ENCODE measurements at regions not wholly inside any gene's neighbourhood (a gene's known extent, or its start where the extent isn't known, plus 50 kb on each side); places are given as distances from the start of the nearest gene placed in this dataset.

DNA sequence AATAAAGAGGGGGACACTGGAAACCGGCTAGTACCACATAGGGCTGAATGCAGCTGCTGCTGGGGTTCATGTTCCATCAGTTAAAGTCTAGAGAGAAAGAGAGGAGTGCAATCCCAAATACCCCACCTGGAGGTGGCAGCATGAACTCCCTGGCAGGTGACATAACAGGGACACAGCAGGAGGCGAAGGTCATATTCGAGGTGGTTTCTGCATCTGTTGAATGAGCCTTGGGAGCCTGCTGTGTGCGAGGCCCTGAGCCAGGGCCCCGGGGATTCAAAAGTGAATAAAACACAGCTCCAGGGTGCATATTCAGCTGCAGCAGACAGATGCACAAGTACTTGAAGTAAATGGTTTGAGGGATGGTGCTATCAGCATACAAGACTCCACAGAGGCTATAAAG, 456.8 kb downstream of the SETD4 start:
- BruUV-seq (replicated peaks): no TSS peak
- H3K27me3 ChIP-seq (ENCODE audit: control insufficient read depth, insufficient read depth, low read length): peaks cover 7% of the 10 kb centered on the region
- intact Hi-C loops (cut with micrococcal nuclease; ENCODE audit: unreplicated experiment) (no loop called here), in situ Hi-C loops (cut with HindIII; ENCODE audit: low pct_unique_long_range_greater_than_20kb, low sequenced_read_pairs) (no loop called here)
- TF ChIP-seq SIN3A (IDR thresholded peaks at IDR 0.05; ENCODE audit: borderline replicate concordance, insufficient read depth, low read depth, low read length): no peak
- TF ChIP-seq, protein P1, sequence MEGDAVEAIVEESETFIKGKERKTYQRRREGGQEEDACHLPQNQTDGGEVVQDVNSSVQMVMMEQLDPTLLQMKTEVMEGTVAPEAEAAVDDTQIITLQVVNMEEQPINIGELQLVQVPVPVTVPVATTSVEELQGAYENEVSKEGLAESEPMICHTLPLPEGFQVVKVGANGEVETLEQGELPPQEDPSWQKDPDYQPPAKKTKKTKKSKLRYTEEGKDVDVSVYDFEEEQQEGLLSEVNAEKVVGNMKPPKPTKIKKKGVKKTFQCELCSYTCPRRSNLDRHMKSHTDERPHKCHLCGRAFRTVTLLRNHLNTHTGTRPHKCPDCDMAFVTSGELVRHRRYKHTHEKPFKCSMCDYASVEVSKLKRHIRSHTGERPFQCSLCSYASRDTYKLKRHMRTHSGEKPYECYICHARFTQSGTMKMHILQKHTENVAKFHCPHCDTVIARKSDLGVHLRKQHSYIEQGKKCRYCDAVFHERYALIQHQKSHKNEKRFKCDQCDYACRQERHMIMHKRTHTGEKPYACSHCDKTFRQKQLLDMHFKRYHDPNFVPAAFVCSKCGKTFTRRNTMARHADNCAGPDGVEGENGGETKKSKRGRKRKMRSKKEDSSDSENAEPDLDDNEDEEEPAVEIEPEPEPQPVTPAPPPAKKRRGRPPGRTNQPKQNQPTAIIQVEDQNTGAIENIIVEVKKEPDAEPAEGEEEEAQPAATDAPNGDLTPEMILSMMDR (IDR thresholded peaks at IDR 0.05): no peak
- no peaks in the 10 kb centered on the region; the same call in 1 of the 2 replicates for H3K36me3 ChIP-seq (ENCODE audit: control insufficient read depth, insufficient read depth, low read length)
- no peaks in the 10 kb centered on the region for H3K4me1 ChIP-seq (ENCODE audit: control insufficient read depth, insufficient read depth, low read length)
- CTCF ChIA-PET: no interaction called here
- H3K9me3 ChIP-seq (ENCODE audit: control insufficient read depth, insufficient read depth, low read depth, low read length): no peaks in the 10 kb centered on the region
- ATAC-seq: no peak
- POLR2A ChIA-PET: no interaction called here
- no peak overlapping the region for H3K27ac ChIP-seq (ENCODE audit: low read length)
- no peak overlapping the region for H3K4me3 ChIP-seq (ENCODE audit: low read depth in 2 of 2, low read length in 2 of 2)
- DNase-seq (ENCODE audit: low read depth, low spot score): no peak

DNA sequence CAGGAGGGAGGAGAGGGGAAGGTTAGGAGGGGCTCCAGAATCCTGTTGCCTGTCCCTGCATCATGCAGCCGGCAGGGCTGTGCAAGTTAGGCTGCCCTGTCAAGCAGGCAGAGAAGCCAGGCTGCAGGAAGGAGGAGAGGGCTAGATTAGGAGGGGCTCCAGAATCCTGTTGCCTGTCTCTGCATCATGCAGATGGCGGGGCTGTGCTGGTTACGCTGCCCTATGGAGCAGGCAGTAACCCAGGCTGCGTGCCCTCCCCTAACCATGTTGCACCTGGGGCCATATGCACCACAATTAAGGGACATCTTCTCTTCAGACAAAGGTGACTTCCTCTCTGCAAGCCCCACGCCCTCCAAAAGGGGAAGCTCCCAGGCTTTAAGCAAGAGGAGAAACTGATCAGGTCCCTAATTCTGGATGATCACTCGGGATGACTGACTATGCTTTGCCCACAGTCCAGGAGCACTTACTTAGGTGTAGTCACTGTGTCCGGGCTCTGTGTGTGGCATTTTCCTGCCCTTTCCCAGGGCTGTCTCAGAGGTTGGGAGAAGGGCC, 457.4 kb downstream of the SETD4 start:
- BruUV-seq (replicated peaks): no TSS peak
- no peaks in the 10 kb centered on the region; the same call in 1 of the 2 replicates for H3K36me3 ChIP-seq (ENCODE audit: control insufficient read depth, insufficient read depth, low read length)
- no peak overlapping the region for H3K4me3 ChIP-seq (ENCODE audit: low read depth in 2 of 2, low read length in 2 of 2)
- no peak overlapping the region for H3K27ac ChIP-seq (ENCODE audit: low read length)
- H3K9me3 ChIP-seq (ENCODE audit: control insufficient read depth, insufficient read depth, low read depth, low read length): no peaks in the 10 kb centered on the region
- in situ Hi-C loops (cut with HindIII; ENCODE audit: low pct_unique_long_range_greater_than_20kb, low sequenced_read_pairs): no loop called here
- ChIA-PET CTCF (no interaction called here), POLR2A (no interaction called here)
- H3K27me3 ChIP-seq (ENCODE audit: control insufficient read depth, insufficient read depth, low read length): peaks cover 7% of the 10 kb centered on the region
- ATAC-seq (no peak), DNase-seq (ENCODE audit: low read depth, low spot score) (no peak)
- no peaks in the 10 kb centered on the region for H3K4me1 ChIP-seq (ENCODE audit: control insufficient read depth, insufficient read depth, low read length)
- TF ChIP-seq, protein P2, sequence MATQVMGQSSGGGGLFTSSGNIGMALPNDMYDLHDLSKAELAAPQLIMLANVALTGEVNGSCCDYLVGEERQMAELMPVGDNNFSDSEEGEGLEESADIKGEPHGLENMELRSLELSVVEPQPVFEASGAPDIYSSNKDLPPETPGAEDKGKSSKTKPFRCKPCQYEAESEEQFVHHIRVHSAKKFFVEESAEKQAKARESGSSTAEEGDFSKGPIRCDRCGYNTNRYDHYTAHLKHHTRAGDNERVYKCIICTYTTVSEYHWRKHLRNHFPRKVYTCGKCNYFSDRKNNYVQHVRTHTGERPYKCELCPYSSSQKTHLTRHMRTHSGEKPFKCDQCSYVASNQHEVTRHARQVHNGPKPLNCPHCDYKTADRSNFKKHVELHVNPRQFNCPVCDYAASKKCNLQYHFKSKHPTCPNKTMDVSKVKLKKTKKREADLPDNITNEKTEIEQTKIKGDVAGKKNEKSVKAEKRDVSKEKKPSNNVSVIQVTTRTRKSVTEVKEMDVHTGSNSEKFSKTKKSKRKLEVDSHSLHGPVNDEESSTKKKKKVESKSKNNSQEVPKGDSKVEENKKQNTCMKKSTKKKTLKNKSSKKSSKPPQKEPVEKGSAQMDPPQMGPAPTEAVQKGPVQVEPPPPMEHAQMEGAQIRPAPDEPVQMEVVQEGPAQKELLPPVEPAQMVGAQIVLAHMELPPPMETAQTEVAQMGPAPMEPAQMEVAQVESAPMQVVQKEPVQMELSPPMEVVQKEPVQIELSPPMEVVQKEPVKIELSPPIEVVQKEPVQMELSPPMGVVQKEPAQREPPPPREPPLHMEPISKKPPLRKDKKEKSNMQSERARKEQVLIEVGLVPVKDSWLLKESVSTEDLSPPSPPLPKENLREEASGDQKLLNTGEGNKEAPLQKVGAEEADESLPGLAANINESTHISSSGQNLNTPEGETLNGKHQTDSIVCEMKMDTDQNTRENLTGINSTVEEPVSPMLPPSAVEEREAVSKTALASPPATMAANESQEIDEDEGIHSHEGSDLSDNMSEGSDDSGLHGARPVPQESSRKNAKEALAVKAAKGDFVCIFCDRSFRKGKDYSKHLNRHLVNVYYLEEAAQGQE (IDR thresholded peaks at IDR 0.05; ENCODE audit: insufficient read depth in 1 of 2, low read depth in 2 of 2, low read length in 1 of 2): no peak
- TF ChIP-seq SIN3A (IDR thresholded peaks at IDR 0.05; ENCODE audit: borderline replicate concordance, insufficient read depth, low read depth, low read length): no peak
- TF ChIP-seq TCF7L2 (IDR thresholded peaks at IDR 0.05; ENCODE audit: low read depth, low read length): no peak
- no peak for TF ChIP-seq POLR2AphosphoS5 (IDR thresholded peaks at IDR 0.05; ENCODE audit: low read depth, low read length)
- TF ChIP-seq, protein P1 (IDR thresholded peaks at IDR 0.05): no peak
- intact Hi-C loops (cut with micrococcal nuclease; ENCODE audit: unreplicated experiment): no loop called here
